Middle frontal gyrus (tissue), 1 donor: ENCODE measurements at regions not wholly inside any gene's neighbourhood (a gene's known extent, or its start where the extent isn't known, plus 50 kb on each side); places are given as distances from the start of the nearest gene placed in this dataset.
"Not testable (repeated sequence)": the region's sequence is repeated elsewhere in the genome, so short reads cannot be mapped to it uniquely, and the experiment has no call there.

ENCODE experiments used
- DNase-seq: peaks from one replicate; pipeline ENCODE4 v3.0.0-alpha.2; 2015; ENCODE audit warnings: low spot score; ENCODE audit errors: extremely low spot score

DNA sequence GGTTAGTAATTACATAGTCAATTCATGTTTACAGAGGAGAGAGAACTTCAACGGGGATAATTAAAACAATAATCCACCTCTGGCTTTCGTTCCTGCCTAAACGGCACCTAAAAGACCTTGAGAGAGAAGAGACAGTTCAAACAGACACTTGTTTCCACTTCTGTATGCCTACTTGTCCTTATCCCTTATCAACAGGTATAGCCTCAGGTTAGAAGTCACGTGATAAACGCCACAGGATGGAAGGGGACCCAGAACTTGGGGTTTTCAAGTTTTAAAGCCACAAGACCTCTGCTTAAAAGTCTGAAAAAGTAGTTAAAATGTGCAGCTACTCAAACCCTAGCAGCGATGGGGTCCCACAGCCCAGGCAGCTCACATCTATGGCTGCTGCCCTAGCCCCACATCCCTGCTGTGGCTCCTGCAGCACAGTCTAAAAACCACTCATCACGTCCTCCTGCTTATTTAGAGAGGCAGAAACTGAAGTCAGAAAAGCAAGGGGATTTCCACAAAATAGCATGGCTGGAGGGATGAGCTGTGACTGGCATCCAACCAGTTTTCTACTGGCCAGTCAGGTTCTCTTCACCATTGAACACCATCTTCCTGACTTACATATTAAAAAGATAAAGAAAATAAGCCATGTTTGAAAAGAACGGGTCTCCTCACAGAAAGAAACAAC, 51.2 kb upstream of the SEC16B start:
- DNase-seq = no peak

DNA sequence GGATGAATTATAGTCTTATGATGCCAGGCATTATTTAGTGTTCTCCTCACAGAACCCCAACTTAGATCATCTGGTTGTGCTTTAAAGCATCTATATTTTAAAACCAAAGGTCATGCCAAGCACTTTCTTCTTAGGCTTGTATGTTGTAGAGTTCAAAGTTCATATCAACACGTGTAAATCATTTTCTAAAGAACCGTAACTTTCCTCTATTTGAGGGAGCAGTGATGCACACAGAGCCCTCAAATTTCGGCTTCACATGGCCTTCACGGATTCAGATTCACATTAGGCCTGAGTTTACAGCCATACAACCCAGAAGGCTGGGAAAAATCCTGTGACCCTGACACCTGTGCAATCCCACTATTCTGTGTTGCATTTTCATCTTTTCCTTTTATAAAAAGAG, 52.1 kb upstream of the SEC16B start:
- no peak for DNase-seq

DNA sequence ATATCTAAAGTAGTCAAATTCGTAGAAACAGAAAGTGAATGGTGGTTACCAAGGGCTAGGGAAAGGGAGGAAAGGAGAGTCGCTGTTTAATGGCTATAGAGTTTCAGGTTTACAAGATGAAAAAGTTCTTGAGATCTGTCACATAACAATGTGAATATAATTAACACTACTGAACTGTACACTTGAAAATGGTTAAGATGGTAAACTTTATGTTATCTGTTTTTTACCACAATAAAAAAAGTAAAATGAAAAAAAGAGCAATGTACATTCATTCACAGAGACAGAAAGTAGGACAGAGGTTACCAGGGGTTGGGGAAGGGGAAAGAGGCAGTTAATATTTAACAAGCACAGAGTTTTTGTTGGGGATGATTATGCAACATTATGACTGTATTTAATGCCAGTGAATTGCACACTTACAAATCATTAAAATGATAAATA, 53.3 kb upstream of the SEC16B start:
- no peak for DNase-seq

DNA sequence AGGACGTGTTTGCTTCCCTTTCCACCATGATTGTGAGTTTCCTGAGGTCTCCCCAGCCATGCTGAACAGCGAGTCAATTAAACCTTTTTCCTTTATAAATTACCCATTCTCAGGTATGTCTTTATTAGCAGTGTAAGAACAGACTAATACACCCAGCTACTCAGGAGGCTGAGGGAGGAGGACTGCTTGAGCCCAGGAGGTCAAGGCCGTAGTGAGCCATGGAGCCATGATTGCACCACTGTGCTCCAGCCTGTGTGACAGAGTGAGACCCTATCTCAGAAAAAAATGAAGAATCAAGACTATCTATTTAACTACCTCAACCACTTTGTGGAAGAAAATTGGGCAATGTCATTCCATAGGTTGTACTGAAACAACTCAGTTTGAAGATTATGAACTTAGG, 54.6 kb upstream of the SEC16B start:
- no peak for DNase-seq

DNA sequence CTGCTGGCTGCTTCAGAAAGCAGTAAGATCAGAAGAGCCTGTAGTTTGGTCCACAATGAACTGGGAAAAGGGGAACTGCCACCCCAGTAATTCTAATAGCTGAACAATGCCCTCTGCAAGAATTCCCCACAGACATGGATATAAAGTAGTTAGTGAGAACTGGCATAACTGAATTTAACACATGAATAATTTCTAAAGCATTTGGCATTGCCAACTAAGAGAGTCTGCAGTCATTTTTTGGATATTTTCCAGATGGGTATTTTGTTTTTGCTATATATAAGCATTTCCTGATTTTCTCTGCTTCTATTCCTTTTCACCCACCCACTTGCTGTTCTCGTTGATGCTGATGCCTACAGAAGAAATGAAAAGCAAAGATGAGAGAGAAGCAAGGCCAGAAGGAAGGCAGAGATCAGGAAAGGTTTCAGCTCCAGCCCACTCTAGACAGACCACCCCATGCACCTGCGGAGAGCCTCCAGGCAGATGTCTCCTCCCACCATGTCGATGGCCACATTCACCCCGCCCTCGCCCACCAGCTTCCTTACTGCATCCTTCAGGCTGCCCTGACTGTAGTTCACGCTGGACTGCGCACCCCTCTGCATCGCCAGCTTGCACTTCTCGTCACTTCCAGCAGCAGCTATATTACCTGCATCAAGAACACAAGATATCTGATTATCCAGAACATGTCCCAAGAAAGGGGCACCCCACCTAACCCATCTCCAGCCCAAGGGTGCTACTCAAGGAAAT, 55.9 kb upstream of the SEC16B start:
- DNase-seq = no peak

DNA sequence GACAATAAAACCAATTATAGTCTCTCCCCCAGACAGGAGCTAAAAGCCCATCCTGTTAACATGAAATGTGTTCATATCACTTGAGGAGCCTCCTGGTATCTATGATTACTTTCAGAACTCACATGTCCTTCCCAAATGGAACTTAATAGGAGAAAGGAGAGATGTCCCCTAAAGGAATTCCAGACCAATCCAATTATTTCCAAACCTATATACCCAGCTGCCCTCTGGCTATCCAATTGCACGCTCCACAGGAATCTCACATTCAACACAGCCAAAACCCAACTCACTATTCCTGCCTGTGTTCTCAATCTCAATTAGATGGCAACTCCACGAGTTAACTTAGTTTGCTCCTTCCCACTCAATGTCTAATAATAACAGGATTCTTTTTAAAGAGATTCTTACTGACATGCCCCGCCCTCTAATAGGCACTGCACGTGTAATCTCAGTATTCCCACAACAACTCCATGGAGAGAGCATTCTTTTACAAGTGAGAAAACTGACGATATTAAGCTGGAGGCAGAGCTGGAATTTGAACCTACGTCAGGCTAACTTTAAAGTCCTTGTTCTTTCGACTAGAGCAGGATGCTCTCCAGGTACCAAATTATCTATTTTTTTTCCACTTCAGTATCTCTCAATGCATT, 59.1 kb upstream of the SEC16B start:
- no peak for DNase-seq

DNA sequence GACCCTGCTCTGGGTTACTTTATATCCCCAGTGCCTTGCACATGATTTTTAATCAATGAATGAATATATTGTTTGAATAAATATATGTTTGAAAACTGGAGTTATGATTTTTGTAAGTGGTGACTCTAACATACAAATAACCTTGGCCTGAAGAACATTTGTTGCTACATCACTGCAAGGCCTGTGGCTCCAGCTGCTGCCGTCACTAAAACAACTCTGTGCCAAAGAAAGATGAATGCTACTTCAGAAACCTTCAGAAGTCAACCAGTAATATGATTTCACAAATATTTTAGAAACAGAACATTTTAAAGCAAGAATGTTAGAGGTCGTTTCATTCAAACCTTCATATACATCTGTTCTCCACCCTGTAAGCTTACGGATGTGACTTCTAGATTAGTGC, 60.6 kb upstream of the SEC16B start:
- no peak for DNase-seq

DNA sequence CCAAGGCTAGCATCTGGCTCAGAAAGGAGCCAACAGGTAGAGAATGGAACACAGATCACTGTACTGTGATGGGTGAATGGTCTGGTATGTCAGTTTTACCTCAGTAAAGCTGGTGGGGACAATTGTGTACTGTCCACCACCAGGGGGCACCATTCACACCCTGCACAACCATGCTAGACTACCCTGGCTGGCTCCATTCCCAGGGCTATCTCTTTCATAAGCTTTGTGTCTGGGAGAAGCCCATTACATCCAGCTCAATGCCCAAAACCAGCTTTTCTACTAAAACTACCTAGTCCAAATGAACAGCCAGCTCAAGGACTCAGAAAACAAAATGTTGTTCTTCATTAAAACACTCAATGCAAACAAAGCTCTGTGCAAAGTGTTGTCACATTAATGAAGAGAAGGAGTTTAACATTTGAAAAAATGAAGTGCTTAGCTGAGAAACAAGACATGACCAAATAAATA, 62.0 kb upstream of the RASAL2 start:
- DNase-seq = peak; percentile 50

DNA sequence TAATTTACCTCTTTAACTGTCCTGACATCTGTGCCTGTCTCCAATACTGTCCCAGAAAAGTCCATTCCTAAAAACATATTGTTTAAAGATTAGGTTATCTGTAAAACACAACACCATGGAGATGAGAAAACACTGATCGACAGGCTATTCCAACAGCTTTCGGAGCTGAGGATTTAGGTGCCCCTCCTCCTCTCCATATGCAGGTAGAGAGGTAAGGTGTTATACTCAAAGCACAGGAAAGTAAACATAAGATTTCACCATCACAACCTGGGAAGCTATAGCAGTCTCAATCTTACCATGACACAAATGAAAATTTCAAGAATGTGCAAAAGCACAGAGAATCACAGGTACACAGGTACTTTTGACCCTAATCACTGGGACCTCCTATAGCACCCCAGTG, 60.9 kb upstream of the RASAL2 start:
- no peak for DNase-seq

DNA sequence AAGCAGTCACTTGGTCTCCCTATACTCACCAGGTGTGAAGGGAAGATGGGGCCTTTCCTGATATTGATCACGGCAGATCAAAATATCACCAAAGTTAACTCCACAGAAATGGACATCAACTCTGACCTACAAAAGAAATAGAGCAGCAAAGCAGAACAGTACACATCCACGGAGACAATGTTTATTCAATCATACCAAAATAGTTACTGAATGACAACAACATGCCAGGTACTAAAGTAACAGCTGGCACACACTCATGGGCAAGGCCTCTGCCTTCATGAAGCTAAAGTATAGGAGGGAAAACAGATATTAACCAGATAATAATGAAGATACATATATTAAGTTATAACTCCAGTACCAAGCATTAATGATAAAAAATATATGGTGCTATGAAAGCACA, 59.2 kb upstream of the RASAL2 start:
- no peak for DNase-seq

DNA sequence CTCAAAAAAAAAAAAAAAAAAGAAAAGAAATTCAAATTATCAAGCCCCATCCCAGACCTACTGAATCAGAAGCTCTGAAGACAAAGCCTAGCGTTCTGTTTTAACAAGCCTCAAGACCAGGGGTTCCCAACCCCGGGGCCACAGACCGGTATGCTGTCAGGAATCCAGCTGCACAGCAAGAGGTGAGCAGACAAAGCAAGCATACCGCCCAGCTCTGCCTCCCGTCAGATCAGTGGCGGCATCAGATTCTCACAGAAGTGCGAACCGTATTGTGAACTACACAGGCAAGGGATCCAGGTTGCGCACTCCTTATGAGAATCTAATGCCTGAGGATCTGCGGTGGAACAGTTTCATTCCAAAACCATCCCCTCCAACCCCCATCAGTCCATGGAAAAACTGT, 57.8 kb upstream of the RASAL2 start:
- DNase-seq = no peak

DNA sequence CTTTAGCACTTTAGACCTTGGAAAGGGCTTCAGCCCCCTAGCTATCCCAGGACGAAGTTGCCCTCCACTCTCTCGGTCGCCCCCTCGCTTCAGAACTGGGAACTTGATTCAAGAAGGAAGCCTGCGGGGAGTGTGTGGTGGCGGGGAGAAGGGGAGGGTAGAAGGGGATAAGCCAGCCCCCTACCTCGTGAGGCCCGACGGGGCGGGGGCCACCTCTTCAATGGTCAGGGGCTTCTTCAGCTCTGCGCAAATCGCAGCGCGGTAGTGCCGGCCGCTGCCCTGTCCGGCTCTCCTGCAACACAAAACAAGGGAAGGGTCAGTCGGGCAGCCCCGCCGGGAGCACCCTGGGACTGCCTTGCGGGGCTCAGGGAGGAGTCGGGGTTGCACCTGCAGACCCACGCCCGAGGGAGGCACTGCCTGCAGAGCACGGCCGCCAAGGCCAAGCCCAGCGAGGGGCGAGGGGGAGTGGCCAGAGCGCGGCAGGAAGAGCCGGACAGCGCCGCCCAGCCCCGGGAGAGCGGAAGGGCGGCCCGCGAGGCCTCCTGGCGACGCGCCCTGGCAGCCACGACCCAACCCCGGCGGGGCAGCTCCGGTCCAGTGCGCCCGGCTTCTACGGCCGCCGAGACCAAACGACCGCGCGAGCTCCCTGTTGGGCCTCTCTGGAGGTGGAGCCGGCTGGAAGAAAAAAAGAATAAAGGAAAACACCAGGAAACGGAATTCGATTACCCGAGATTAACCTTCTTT, 56.2 kb upstream of the RASAL2 start:
- DNase-seq = peak; percentile 52

DNA sequence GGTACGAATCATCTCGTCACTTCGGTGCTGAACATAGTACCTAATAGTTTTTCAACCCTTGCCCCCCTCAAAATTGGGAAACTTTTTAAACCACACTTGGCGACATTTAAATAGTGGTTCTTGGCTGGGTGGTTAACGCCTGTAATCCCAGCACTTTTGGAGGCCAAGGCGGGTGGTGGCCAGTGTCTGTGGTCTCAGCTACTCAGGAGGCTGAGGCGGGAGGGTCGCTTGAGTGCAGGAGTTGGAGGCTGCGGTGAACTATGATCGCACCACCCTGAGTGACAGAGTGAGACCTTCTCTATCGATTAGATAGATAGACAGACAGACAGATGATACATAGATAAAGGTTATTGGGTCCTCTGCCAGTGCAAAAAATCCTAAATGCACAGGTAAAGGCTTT, 55.5 kb upstream of the RASAL2 start:
- DNase-seq = no peak

DNA sequence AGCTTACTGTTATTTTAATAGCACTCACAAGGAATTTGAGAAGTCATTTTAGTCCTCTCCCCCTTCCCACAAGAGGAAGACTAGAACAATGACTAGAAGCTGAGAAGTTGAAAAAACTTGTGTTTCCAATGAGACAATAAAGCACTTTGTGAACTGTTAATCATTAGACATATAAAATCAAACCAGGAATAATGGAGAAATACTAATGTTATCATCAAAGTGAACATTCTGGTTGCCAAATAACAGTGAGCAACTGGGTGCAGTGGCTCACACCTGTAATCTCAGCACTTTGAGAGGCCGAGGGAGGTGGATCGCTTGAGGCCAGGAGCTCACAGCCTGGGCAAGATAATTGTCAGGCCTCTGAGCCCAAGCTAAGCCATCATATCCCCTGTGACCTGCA, 54.0 kb upstream of the RASAL2 start:
- DNase-seq = no peak

DNA sequence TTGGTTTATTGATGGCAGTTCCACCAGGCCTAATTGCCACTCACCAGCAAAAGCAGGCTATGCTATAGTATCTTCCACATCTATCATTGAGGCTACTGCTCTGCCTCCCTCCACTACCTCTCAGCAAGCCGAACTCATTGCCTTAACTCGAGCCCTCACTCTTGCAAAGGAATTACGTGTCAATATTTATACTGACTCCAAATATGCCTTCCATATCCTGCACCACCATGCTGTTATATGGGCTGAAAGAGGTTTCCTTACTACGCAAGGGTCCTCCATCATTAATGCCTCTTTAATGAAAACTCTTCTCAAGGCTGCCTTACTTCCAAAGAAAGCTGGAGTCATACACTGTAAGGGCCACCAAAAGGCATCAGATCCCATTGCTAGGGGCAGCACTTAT, 50.0 kb upstream of the RASAL2 start:
- not testable (repeated sequence) for DNase-seq
